8988T (cell line): ENCODE measurements at regions not wholly inside any gene's neighbourhood (a gene's known extent, or its start where the extent isn't known, plus 50 kb on each side); places are given as distances from the start of the nearest gene placed in this dataset.

ENCODE experiments used
- DNase-seq: peaks from one replicate; pipeline ENCODE4 v3.0.0; 2011

GRCh38 chr4:36004204-36004851 is 240.0 kb downstream of the ARAP2 start:
- no peak for DNase-seq

GRCh38 chr4:36006226-36006625 is 238.1 kb downstream of the ARAP2 start:
- no peak for DNase-seq

- DNase-seq = no peak
Measured at GRCh38 chr4:36010397-36010929, 233.9 kb downstream of the ARAP2 start.

- DNase-seq = no peak
Measured at GRCh38 chr4:36011381-36011780, 232.9 kb downstream of the ARAP2 start.

- DNase-seq = no peak
Measured at GRCh38 chr4:36012503-36012902, 231.8 kb downstream of the ARAP2 start.

- no peak for DNase-seq
Measured at GRCh38 chr4:36013206-36013605, 231.1 kb downstream of the ARAP2 start.
